OCI-LY7 (cell line): ENCODE measurements at regions not wholly inside any gene's neighbourhood (a gene's known extent, or its start where the extent isn't known, plus 50 kb on each side); places are given as distances from the start of the nearest gene placed in this dataset.

Experiments
- CTCF ChIP-seq: fragments of 200-600 bp; sonication (generic); conservative IDR thresholded peaks from 2 replicates; pipeline ENCODE4 v1.5.1; 2014; ENCODE audit warnings: mild to moderate bottlenecking, antibody characterized with exemption, low read length, moderate library complexity, mixed read lengths
- EZH2phosphoT487 ChIP-seq: fragments of 200-600 bp; sonication (generic); IDR thresholded peaks from 2 replicates; pipeline ENCODE4 v1.6.1; 2018; ENCODE audit warnings: low read depth, borderline replicate concordance, mild to moderate bottlenecking, mixed run types, antibody characterized with exemption, low read length, moderate library complexity, mixed read lengths

GRCh38 chr21:22456241-22456640 is 1458.0 kb downstream of the NCAM2 start:
- no peak for TF ChIP-seq CTCF
- no peak for TF ChIP-seq EZH2phosphoT487
